OCI-LY7 (cell line): ENCODE measurements at regions not wholly inside any gene's neighbourhood (a gene's known extent, or its start where the extent isn't known, plus 50 kb on each side); places are given as distances from the start of the nearest gene placed in this dataset.

Source experiments
- CTCF ChIP-seq: fragments of 200-600 bp; sonication (generic); conservative IDR thresholded peaks from 2 replicates; pipeline ENCODE4 v1.5.1; 2014; ENCODE audit warnings: mild to moderate bottlenecking, antibody characterized with exemption, low read length, moderate library complexity, mixed read lengths
- EZH2phosphoT487 ChIP-seq: fragments of 200-600 bp; sonication (generic); IDR thresholded peaks from 2 replicates; pipeline ENCODE4 v1.6.1; 2018; ENCODE audit warnings: low read depth, borderline replicate concordance, mild to moderate bottlenecking, mixed run types, antibody characterized with exemption, low read length, moderate library complexity, mixed read lengths

GRCh38 chr3:105959851-105960250 is 91.0 kb upstream of the CBLB start:
- TF ChIP-seq CTCF (no peak), EZH2phosphoT487 (no peak)
